ENCODE measurements at regions not wholly inside any gene's neighbourhood (a gene's known extent, or its start where the extent isn't known, plus 50 kb on each side); places are given as distances from the start of the nearest gene placed in this dataset.

- H3K27me3 ChIP-seq (ENCODE audit: control insufficient read depth, insufficient read depth, low read length), result no peaks in the 10 kb centered on the region
- no peaks in the 10 kb centered on the region for H3K79me2 ChIP-seq
- no peaks in the 10 kb centered on the region for H3K36me3 ChIP-seq (ENCODE audit: control insufficient read depth, insufficient read depth, low read length)
- H3K9me3 ChIP-seq (ENCODE audit: control insufficient read depth, low read length), result no peaks in the 10 kb centered on the region
- no peak overlapping the region for H3K4me2 ChIP-seq (ENCODE audit: low read length)
- no peak overlapping the region for H3K4me3 ChIP-seq (ENCODE audit: low read depth, low read length)
- H3K9ac ChIP-seq, result no peak overlapping the region
- H2AFZ ChIP-seq, result no peak overlapping the region
- H3K27ac ChIP-seq, result no peak overlapping the region
- H3K4me1 ChIP-seq, result no peaks in the 10 kb centered on the region
- no peak for TF ChIP-seq CTCF (IDR thresholded peaks at IDR 0.05)
Observed at GRCh38 chr6:11900662-11901598, 111.2 kb upstream of the HIVEP1 start.

- H3K27me3 ChIP-seq (ENCODE audit: control insufficient read depth, insufficient read depth, low read length), result no peaks in the 10 kb centered on the region
- no peak overlapping the region for H3K4me2 ChIP-seq (ENCODE audit: low read length)
- no peak for TF ChIP-seq CTCF (IDR thresholded peaks at IDR 0.05)
- no peaks in the 10 kb centered on the region for H3K4me1 ChIP-seq
- H3K9ac ChIP-seq, result no peak overlapping the region
- H3K79me2 ChIP-seq, result no peaks in the 10 kb centered on the region
- no peak overlapping the region for H3K27ac ChIP-seq
- no peak overlapping the region for H2AFZ ChIP-seq
- no peak overlapping the region for H3K4me3 ChIP-seq (ENCODE audit: low read depth, low read length)
- H3K36me3 ChIP-seq (ENCODE audit: control insufficient read depth, insufficient read depth, low read length), result no peaks in the 10 kb centered on the region
- H3K9me3 ChIP-seq (ENCODE audit: control insufficient read depth, low read length), result no peaks in the 10 kb centered on the region
Observed at GRCh38 chr6:11899645-11900044, 112.5 kb upstream of the HIVEP1 start.

GRCh38 chr6:11894212-11894611, 115.6 kb upstream of the ADTRP start:
- TF ChIP-seq CTCF (IDR thresholded peaks at IDR 0.05), result no peak

GRCh38 chr6:11891547-11891946, 112.9 kb upstream of the ADTRP start:
- Histone ChIP-seq H3K9me3 (ENCODE audit: control insufficient read depth, low read length) (no peaks in the 10 kb centered on the region), H3K79me2 (no peaks in the 10 kb centered on the region), H3K36me3 (ENCODE audit: control insufficient read depth, insufficient read depth, low read length) (no peaks in the 10 kb centered on the region), H3K4me1 (no peaks in the 10 kb centered on the region), H3K9ac (no peak overlapping the region), H3K4me3 (ENCODE audit: low read depth, low read length) (no peak overlapping the region), H3K4me2 (ENCODE audit: low read length) (no peak overlapping the region), H3K27me3 (ENCODE audit: control insufficient read depth, insufficient read depth, low read length) (no peaks in the 10 kb centered on the region), H3K27ac (no peak overlapping the region), H2AFZ (no peak overlapping the region)
- TF ChIP-seq CTCF (IDR thresholded peaks at IDR 0.05), result no peak

More at GRCh38 chr6:11894212-11894611, 115.6 kb upstream of the ADTRP start:
- H3K4me3 ChIP-seq (ENCODE audit: low read depth, low read length), result no peak overlapping the region
- no peak overlapping the region for H3K27ac ChIP-seq
- no peaks in the 10 kb centered on the region for H3K9me3 ChIP-seq (ENCODE audit: control insufficient read depth, low read length)
- no peak overlapping the region for H3K9ac ChIP-seq
- no peaks in the 10 kb centered on the region for H3K79me2 ChIP-seq
- H3K4me2 ChIP-seq (ENCODE audit: low read length), result no peak overlapping the region
- H3K27me3 ChIP-seq (ENCODE audit: control insufficient read depth, insufficient read depth, low read length), result no peaks in the 10 kb centered on the region
- H3K4me1 ChIP-seq, result no peaks in the 10 kb centered on the region
- no peak overlapping the region for H2AFZ ChIP-seq
- H3K36me3 ChIP-seq (ENCODE audit: control insufficient read depth, insufficient read depth, low read length), result no peaks in the 10 kb centered on the region

- H3K4me1 ChIP-seq, result no peaks in the 10 kb centered on the region
Observed at GRCh38 chr6:11890849-11891248, 112.2 kb upstream of the ADTRP start.

More at GRCh38 chr6:11890849-11891248, 112.2 kb upstream of the ADTRP start:
- H2AFZ ChIP-seq, result no peak overlapping the region
- no peak overlapping the region for H3K27ac ChIP-seq
- no peaks in the 10 kb centered on the region for H3K36me3 ChIP-seq (ENCODE audit: control insufficient read depth, insufficient read depth, low read length)
- no peaks in the 10 kb centered on the region for H3K79me2 ChIP-seq
- TF ChIP-seq CTCF (IDR thresholded peaks at IDR 0.05), result no peak
- H3K4me3 ChIP-seq (ENCODE audit: low read depth, low read length), result no peak overlapping the region
- H3K27me3 ChIP-seq (ENCODE audit: control insufficient read depth, insufficient read depth, low read length), result no peaks in the 10 kb centered on the region
- no peak overlapping the region for H3K4me2 ChIP-seq (ENCODE audit: low read length)
- no peak overlapping the region for H3K9ac ChIP-seq
- H3K9me3 ChIP-seq (ENCODE audit: control insufficient read depth, low read length), result no peaks in the 10 kb centered on the region

Data from parathyroid adenoma (tissue), 2 donors.